Activated CD4-positive, alpha-beta T cell treated with anti-CD3 and anti-CD28 coated beads, Interleukin-2, Interleukin-6, amounts not matched to agents 100 ng/mL and 50 ng/mL, durations not matched to agents 16 hours and 8 hours (primary cell): ENCODE measurements at regions not wholly inside any gene's neighbourhood (a gene's known extent, or its start where the extent isn't known, plus 50 kb on each side); places are given as distances from the start of the nearest gene placed in this dataset.
A peak's percentile ranks its signal among the peaks of the same experiment; 100 is the strongest.

Experiments used
- DNase-seq: peaks from one replicate; pipeline ENCODE4 v3.0.0-alpha.2; 2020

DNA sequence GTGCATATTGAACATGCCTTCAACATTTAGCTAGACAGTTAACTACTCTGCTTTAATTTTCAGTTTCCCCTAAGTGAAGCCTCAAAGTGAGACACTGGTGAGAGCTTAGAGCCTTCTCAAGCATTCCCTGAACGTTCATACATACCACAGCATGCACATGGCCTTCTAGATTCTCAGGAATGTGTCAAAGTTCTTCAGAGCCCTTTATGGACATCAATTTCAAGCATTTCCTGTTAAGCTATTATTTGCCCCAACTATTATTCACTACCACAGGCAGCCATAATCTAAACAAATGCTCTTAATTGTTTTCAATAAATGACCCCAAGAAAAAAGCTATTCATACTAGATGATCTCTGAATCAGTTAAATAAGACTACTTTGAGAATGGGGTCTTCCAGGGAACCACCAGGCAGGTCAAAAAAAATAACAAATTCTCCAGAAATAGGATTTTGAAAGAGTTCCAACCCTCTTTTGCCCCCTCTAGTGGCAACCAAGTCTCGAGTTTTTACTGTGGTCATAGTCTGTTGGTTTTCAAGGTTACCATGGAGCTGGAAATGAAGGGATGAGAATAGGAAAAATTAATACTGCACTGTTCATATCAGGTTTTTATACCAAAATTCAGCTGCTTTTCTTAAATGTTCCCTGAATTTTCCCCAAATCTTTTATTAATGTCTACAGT is 235.4 kb downstream of the RAB28 start:
- no peak for DNase-seq

DNA sequence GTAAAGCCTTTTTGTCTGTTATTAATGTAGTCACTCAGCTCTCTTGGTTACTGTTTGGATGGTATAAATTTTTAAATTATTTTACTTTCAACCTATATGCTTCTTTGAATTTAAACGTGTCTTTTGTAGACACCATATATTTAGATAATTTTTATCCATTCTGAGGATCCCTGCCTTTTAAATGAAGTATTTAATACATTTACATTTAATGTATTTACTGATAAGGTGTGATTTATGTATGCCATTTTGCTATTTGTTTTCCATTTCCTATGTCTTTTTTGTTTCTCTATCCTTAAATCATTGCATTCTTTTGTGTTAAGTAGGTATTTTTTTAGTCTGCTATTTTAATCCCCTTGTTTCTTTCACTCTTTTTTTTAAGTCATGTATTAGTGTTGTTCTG is 238.0 kb downstream of the RAB28 start:
- no peak for DNase-seq

DNA sequence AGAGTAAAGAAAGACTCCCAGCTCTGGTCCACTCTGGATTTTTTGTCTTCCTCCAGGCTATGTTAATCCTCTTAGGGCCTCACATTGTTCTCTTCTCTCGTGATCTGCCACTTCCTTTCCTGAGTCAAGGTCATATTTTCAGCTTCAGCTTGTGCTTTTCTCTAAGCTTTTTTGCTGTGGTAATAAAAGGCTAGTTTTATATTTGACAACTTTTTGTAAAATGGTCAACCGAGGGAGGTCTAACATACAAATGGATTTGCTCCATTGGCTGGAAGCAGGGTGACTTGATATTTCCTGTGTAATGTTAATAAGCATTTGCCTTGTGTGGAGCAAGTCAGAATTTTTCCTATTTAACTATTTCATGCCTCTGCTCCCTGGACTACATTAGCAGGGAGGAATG is 239.7 kb downstream of the RAB28 start:
- no peak for DNase-seq

DNA sequence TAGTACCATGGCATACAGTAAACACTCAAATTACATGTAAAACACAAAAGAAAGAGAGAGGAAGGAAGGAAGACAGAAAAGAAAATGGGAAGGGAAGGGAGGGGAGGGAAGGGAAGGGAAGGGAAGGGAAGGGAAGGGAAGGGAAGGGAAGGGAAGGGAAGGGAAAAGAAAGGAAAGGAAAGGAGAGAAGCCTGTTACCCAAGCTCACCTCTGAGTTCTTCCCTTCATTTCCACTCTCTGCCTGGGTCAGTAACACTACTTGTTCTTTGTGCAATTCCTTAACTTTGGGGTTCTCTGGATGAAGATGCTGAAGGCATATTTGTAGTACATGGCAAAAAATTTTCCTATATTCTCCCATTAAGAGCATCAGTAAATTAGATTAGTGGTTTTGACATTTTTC is 241.0 kb downstream of the RAB28 start:
- DNase-seq: no peak

DNA sequence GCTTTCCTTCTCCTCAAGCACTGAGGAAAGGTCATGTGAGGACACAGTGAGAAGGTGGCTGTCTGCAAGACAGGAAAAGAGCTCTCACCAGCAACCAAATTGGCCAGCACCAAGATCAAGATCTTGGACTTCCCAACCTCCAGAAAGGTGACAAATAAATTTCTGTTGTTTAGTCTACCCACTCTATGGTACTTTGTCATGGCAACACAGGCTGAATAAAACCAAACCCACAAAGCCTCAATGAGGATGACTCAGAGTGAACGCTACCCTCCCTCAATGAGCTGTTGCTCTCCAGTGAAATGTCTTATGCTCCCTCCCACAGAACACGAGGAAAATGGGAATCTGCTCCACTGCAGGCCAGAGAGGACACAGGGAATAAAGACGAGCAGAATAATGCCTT is 244.1 kb downstream of the RAB28 start:
- peak; percentile 12 for DNase-seq

DNA sequence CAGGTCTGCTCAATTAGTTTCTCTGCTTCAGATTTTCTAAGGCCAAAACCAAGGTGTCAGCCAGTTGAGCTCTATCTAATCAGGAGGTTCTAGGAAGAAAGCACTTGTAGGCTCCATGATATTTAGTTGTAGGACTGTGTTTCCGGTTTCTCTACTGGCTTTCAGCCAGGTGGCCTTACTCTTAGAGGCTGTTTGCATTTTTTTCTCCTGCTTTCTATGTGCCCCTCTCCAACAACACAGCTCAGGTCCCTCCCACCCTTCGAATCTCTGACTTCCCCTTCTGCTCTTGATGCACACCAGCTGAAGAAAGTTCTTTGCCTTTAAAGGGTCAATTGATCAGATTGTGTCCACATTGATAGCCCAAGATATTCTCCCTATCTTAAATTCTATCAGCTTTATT is 245.2 kb downstream of the RAB28 start:
- DNase-seq: no peak

DNA sequence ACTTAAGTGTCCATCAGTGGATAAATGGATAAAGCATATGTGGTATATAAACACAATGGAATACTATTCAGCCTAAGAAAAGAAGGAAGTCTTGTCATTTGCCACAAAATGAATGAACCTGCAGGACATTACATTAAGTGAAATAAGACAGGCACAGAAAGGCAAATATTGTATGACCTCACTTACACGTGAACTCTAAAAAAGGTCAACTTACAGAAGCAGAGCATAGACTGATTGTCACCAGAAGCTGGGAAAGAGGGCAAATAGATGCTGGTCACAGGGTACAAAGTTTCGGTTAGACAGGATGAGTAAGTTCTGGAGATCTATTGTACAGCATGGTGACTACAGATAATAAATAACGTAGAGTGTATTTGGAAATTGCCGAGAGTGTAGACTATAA is 247.7 kb downstream of the RAB28 start:
- no peak for DNase-seq

DNA sequence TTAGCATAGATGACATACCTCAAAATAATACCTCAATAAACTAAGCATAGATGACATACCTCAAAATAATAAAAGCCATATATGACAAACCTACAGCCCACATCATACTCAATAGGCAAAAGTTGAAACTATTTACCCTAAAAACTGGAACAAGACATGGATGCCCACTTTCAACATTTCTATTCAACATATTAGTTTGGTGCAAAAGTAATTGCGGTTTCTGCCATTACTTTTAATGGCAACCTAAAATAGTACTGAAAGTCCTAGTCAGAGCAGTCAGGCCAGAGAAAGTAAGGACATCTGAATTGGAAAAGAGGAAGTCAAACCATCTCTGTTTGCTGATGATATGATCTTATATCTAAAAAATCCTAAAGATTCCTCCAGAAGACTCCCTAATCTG is 250.4 kb downstream of the RAB28 start:
- DNase-seq: no peak

DNA sequence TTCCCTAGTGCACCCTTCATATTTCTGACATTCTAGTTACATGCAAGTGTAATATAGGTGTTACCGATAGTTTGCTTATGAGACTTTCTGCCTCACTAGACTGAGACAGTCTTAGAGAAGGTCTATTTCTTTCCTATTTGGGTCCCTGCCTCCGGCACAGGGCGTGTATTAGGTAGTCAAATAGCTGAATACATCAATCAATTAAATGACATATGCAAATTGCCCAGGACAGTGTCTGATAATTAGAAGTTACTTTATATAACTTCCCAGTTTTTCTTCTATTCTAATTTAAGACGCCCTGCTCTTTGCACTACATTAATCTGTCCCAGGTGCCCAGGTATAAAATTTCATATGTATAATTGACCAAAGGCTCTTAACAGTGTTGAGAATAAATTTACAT is 264.2 kb downstream of the RAB28 start:
- no peak for DNase-seq

DNA sequence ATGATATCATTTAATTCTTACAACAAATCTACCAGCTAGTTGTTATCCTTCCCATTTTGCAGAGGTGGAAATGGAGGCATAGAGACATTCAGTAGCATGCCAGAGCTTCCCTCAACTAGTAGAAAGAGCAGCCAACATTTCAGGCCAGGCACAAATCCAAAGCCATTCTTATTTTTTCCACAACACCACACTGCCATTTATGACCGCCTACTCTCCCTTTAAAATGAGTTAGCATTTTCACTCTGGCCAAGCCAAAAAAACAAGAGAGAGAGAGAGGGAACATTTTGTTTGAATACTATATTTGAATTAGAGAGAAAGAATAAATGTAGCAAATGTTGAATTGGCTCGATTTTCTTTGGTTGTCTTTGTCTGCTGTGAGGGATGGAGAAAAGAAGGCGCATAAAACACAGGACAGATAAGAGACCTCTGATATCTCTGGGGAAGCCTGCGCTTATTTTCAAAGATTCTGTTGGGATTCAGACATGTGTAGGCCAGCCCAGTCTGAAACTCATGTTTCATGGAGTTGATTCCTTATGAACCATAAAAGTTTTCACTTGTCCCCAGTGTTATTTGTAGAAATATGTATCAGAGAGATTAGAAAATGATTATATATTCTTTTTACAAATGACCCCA is 265.7 kb downstream of the RAB28 start:
- no peak for DNase-seq

DNA sequence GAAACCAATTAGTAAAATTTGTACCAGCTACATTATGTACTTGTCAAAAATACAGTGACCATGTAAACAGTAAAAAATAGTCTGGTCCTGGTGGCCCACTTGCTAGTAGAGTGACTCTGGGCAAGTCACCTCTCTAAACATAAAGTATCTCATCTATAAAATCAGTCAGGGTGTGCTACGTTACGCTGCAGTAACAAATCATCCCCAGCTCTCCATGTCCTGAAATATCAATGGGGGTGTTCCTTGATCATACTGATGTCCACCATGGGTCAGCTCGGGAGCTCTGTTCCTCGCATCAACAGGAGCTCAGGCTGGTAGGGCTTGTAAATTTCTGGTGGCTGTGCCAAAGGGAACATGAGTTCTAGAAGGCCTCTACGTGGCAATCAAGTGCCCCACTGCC is 268.6 kb downstream of the RAB28 start:
- no peak for DNase-seq

DNA sequence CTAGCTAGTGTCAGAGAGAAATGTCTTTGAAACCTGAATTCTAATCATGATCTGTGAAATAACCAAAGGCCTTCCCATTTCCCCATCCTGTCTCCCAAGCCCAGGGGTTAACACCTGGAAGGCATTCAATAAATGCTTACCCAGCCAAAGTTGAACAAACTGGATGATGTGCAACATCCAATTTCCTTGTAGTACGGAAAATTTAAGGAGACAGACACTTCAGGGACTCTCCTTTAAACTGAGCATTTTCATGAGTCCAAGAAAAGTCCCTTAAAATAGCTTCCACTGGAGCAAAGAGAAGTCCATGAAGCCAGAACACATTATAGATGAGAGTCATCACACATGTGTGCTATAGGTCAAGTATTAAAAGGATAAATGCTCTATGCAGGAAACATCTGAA is 271.2 kb downstream of the RAB28 start:
- DNase-seq: no peak

DNA sequence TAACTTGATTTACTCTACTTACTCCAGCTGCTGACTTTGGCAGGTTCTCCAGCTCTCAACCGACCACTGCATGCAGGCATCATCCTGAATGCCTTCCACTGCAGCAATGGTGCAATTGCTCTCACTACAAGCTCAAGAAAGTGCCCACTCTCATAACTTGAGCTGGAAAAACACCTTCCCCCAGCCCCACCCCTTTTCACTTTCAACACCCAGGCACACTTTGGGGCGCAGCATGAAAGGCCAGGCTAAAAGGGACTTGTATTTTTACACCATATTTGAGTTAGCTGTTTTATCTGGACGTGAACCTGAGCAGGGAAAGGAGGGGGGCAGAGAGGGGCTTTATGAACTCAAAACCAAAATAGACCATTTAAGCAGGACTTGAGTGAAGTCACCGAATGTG is 274.5 kb downstream of the RAB28 start:
- no peak for DNase-seq

DNA sequence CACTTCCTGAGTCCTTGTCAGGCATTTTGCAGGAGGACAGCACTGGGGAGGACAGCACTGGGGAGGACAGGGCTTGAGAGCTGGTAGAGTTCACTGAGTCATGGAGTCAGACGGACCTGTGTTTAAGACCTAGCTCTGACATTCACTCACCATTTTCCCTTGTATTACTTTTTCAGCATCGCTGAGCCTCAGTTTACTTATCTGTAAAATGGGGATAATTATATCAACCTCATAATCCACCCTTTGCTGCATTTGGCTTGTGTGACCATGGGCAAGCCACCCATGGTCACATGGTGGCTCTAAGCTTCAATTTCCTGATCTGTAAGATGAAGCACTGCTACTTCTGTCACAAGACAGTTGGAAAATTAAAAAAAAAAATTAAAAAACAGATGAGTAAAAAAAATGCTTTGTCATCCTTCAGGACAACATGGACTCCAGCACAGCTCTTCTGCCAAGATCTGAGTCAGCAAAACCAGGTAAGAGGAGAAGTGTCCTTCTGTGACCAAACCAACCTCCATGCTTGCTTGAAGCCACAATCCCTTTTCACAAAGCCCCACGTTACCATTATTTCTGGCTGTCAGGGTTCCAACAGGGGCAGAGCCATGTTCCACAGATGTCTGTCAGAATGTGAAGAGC is 275.5 kb downstream of the RAB28 start:
- DNase-seq: no peak

DNA sequence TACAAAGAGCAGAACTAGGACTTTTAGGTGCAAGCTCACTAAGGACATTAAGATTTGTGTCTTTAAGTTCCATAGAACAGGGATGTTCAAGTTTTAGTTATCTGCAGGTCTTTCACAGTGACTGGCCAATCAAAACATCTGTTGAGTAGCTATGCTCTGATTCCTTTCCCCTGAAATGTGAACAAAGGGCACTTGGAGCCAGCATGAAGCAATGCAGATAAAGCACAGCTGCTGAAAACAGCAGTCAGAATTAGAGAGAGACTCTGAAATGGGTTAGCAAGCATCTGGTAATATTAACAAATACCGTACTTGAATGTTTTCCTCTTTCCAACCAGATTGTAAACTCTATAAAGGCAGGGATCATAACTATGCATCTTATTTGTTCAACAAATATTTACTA is 276.9 kb downstream of the RAB28 start:
- no peak for DNase-seq

DNA sequence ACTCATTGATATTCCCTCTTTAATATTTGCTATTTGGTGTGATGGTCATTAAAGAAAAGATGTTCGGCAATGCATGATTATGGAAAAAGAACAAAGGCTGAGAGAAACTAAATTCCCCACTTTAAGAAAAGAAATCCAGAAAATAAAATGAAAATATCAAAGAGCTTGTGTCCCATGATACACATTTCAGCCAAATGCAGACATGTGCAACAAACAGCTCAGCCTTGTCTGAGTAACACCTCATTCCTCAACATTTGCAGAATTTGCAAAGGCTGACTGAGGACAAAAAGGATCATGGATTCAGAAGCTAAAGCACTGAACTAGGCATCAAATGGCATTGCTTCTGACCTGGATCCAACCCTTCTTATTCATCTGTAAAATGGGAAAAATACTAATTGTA is 281.0 kb downstream of the RAB28 start:
- no peak for DNase-seq

DNA sequence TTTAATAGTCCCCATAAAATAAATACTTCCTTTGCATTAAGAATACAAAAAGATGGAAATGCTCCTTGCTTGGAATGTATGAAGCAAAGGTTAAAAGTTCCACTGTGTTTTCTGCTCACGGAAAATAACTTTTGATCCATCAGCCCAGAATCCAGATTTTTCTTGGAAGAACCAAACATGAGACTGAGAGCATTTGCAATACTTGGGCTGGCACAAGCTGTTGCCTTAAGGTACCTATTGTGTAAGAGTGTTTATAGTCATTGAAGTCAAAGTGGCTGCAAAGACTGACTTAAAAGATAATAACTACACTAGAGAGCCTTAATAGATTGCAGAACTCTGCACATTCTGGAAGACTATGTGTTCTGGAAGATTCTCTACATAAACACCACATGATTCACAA is 281.4 kb downstream of the RAB28 start:
- DNase-seq: no peak

DNA sequence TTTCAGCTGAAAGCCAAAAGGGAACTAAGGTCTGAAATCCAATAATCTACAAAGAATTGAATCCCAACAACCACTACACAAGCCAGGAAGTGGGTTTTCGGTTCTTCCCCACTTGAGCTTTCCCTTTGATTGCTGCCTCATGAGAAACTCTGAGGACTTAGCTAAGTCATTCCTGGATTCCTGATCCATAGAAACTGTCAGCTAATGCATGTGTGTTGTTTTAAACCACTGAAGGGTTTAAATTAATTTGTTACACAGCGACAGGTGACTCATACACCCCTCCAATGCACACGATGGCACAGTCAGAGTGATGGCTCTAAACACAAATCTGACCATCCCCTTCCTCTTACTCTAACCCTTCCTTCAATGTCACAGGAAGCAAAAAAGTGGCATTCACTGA is 282.9 kb downstream of the RAB28 start:
- no peak for DNase-seq

DNA sequence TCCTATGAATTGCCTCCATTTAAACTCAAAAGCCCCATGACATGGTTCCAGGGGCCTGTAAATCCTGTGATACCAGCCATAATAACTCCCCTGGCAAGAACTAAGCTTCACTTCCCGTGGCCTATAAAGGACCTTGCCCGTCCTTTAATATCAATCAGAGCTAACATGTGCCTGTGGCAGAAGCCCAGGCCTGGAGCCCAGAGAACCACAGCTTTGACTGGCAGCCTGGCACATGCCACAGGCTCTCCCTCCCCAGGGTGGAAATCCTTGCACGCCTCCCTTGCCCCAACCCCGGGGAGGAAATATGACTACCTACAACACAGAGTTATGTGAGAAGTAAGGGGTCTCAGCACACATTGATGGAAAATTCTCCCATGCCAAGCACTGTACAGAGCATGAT is 287.4 kb downstream of the RAB28 start:
- DNase-seq: no peak

DNA sequence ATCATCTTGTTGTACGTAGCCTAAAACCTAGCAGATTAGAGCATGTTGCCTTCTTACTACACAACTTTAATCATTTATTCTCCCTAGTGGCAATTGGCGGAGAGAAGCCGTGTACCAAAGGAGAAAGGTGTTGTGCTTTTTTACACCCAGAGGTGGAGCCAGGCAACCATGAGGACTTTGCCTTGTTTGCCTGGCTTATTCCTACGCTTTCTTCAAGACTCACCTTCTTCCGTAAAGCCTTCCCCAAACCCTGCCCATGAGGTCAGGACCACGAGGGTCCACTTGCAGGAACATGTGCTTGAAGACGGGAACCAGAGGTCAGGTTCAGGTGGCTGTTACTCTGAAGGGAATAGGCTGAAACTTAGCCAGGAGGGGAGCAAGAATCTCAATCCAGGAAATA is 290.5 kb downstream of the RAB28 start:
- no peak for DNase-seq

DNA sequence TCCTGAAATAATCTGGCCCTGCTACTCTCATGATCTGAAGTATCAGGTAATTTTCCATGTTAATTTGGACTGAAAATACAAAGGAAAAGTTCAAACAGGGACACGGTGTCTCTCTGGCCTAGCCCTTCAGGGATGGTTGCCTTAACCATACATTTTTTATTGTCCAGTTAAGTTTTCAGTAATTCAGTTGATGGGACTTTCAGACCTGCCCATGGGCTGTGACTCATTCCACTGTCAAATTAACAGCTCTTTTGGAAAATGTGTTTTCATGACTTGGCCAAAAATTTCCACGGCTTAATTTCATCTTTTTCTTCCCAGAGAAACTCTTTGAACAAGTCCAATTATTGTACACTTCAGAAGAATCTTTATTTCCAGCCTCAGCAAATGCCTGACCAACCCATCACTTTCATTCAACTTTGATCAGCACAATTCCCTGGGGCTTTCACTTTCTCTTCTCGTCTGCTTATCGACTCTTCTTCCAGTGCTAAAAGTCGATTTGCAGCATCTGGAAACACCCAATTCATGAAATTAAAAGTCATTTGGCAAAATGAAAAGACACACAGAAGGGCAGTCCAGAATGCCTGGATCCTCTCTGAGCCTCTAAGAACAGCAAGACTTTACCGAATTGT is 293.9 kb downstream of the RAB28 start:
- DNase-seq: no peak

DNA sequence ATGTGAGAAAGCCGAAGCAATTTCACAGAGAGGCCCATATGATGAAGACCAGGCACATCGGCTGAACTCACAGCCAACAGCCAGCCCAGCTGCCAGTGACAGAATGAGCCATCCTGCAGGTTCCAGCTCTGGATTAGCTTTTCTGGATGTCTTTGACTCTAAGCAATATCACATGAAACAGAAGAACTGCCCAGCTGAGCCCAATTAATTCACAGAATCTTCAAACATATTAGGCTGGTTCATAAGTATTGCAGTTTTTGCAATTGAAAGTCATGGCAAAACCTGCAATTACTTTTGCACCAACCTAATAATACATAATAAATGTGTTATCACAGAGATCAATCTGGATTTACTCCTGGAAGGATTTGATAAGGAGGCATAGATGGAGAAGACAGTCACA is 299.9 kb downstream of the RAB28 start:
- no peak for DNase-seq

DNA sequence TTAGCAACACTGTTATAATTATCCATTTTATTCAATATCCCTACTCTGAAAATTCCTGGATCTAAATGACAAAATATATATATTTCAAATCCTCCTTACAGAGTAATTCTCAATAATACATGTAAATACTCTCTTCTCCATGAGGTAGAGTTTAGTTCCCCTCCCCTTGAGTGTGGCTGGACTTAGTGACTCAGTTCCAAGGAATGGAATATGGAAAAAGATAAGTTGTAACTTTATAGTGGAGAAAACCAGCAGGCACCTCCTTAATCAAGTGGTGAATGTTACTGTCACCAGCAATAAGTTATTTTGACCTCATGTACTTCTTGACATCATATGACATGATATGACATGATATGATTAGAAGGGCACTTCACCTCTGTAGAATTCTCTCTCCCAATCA is 302.0 kb downstream of the RAB28 start:
- no peak for DNase-seq

DNA sequence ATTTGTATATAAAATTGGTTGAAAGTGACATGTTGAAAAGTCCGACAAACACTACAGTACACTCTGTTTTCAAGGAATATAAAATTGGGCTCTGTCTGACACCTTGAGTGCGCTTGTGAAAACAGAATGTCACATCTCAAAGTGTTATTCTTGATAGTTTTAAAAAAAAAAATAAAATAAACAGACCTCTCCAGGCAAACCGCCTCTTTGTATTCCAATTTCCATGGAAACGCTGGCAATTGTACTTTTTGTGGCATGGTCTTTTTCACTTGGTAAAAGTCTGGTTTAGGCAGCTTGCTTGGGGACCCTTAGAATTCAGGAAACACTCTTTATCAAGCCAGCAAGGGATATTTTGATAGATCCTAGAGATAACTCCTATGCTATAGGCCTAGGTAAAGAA is 302.5 kb downstream of the RAB28 start:
- no peak for DNase-seq
